CD8-positive, alpha-beta memory T cell (primary cell): ENCODE measurements at regions not wholly inside any gene's neighbourhood (a gene's known extent, or its start where the extent isn't known, plus 50 kb on each side); places are given as distances from the start of the nearest gene placed in this dataset.

Source experiments
- CTCF ChIA-PET: fragments of 350-600 bp; sonication (Branson Sonifier 250); formaldehyde crosslinking; loops from one replicate; lab custom pipeline; 2021; ENCODE audit warnings: antibody characterized with exemption; lab: Charles Lee
- POLR2A ChIA-PET: fragments of 350-600 bp; sonication (Branson Sonifier 250); formaldehyde crosslinking; loops from one replicate; lab custom pipeline; 2021; ENCODE audit warnings: antibody characterized with exemption; lab: Charles Lee
- DNase-seq, 5 donors: peaks; one replicate each; pipeline versions ENCODE4 v3.0.0 to v3.0.0-alpha.2; 2020 to 2022; ENCODE audit warnings: mixed read lengths in 1 of 5
- H3K27ac ChIP-seq: one replicate; pipeline ENCODE4 v1.7.0; 2013; ENCODE audit warnings: low read depth, mild to moderate bottlenecking, low read length, moderate library complexity
- H3K27me3 ChIP-seq: 2 replicates; pipeline ENCODE4 v1.7.0; 2013; ENCODE audit warnings: low read length, mild to moderate bottlenecking; ENCODE audit not compliant: insufficient read depth, poor library complexity, severe bottlenecking
- H3K36me3 ChIP-seq: 2 replicates; pipeline ENCODE4 v1.7.0; 2013; ENCODE audit warnings: mild to moderate bottlenecking, low read length, moderate library complexity; ENCODE audit not compliant: insufficient read depth
- H3K4me1 ChIP-seq: 2 replicates; pipeline ENCODE4 v1.7.0; 2013; ENCODE audit warnings: mild to moderate bottlenecking, low read length, moderate library complexity; ENCODE audit not compliant: insufficient read depth
- H3K4me3 ChIP-seq: 2 replicates; pipeline ENCODE4 v1.7.0; 2013; ENCODE audit warnings: mild to moderate bottlenecking, low read length
- H3K9me3 ChIP-seq: 2 replicates; pipeline ENCODE4 v1.7.0; 2013; ENCODE audit warnings: mild to moderate bottlenecking, low read length
- H3K27ac Mint-ChIP-seq, 8 donors: one replicate each; pipeline ENCODE4 v1.8.0; 2020 to 2021; ENCODE audit warnings: mixed read lengths in 8 of 8, mild to moderate bottlenecking in 6 of 8, inconsistent platforms in 3 of 8, moderate library complexity in 3 of 8
- H3K27me3 Mint-ChIP-seq, 2 donors: one replicate each; pipeline ENCODE4 v1.8.0; 2020 to 2021; ENCODE audit warnings: mixed read lengths in 2 of 2, mild to moderate bottlenecking in 1 of 2, moderate library complexity in 1 of 2
- H3K36me3 Mint-ChIP-seq, 3 donors: one replicate each; pipeline ENCODE4 v1.8.0; 2020 to 2021; ENCODE audit warnings: mixed read lengths in 3 of 3, inconsistent platforms in 1 of 3, mild to moderate bottlenecking in 1 of 3
- H3K4me1 Mint-ChIP-seq, 3 donors: one replicate each; pipeline ENCODE4 v1.8.0; 2020 to 2021; ENCODE audit warnings: mixed read lengths in 3 of 3, inconsistent platforms in 1 of 3, mild to moderate bottlenecking in 1 of 3
- H3K4me3 Mint-ChIP-seq, 7 donors: one replicate each; pipeline ENCODE4 v1.8.0; 2020 to 2021; ENCODE audit warnings: mixed read lengths in 7 of 7, mild to moderate bottlenecking in 6 of 7, moderate library complexity in 4 of 7, inconsistent platforms in 2 of 7
- H3K9me3 Mint-ChIP-seq, 5 donors: one replicate each; pipeline ENCODE4 v1.8.0; 2020 to 2022; ENCODE audit warnings: mixed read lengths in 5 of 5, mild to moderate bottlenecking in 3 of 5, moderate library complexity in 2 of 5, inconsistent platforms in 1 of 5

- Mint-ChIP-seq H3K27me3 (no peaks in the 10 kb centered on the region), H3K27ac (no peak overlapping the region), H3K9me3 (peaks cover 6 to 28% (median 8%) of the 10 kb centered on the region in 5 donors), H3K4me3 (no peak overlapping the region), H3K36me3 (no peaks in the 10 kb centered on the region), H3K4me1 (no peaks in the 10 kb centered on the region)
- no peak for DNase-seq
- H3K4me1 ChIP-seq, result no peaks in the 10 kb centered on the region
- no peak overlapping the region for H3K4me3 ChIP-seq
- ChIA-PET POLR2A (no interaction called here), CTCF (no interaction called here)
- H3K9me3 ChIP-seq, result no peaks in the 10 kb centered on the region
- H3K27ac ChIP-seq, result no peak overlapping the region
- no peaks in the 10 kb centered on the region for H3K36me3 ChIP-seq
- no peaks in the 10 kb centered on the region for H3K27me3 ChIP-seq
Observed at GRCh38 chr4:133403913-133404312, 254.8 kb downstream of the PCDH10 start.

GRCh38 chr4:133402616-133403015, 253.5 kb downstream of the PCDH10 start:
- no peaks in the 10 kb centered on the region for H3K4me1 ChIP-seq
- H3K36me3 Mint-ChIP-seq, result no peaks in the 10 kb centered on the region
- no peak overlapping the region for H3K27ac Mint-ChIP-seq
- H3K4me3 ChIP-seq, result no peak overlapping the region
- no peak overlapping the region for H3K4me3 Mint-ChIP-seq
- ChIA-PET CTCF (no interaction called here), POLR2A (no interaction called here)
- H3K9me3 Mint-ChIP-seq, result peaks cover 4 to 37% (median 9%) of the 10 kb centered on the region in 5 donors
- no peak overlapping the region for H3K27ac ChIP-seq
- no peaks in the 10 kb centered on the region for H3K36me3 ChIP-seq
- no peak for DNase-seq
- no peaks in the 10 kb centered on the region for H3K27me3 ChIP-seq
- no peaks in the 10 kb centered on the region for H3K27me3 Mint-ChIP-seq
- H3K9me3 ChIP-seq, result no peaks in the 10 kb centered on the region
- no peaks in the 10 kb centered on the region for H3K4me1 Mint-ChIP-seq

GRCh38 chr4:133394971-133395627, 246.0 kb downstream of the PCDH10 start:
- H3K27me3 Mint-ChIP-seq, result no peaks in the 10 kb centered on the region
- H3K4me3 Mint-ChIP-seq, result no peak overlapping the region
- Histone ChIP-seq H3K36me3 (no peaks in the 10 kb centered on the region), H3K4me1 (no peaks in the 10 kb centered on the region), H3K27me3 (no peaks in the 10 kb centered on the region), H3K9me3 (no peaks in the 10 kb centered on the region), H3K27ac (no peak overlapping the region), H3K4me3 (no peak overlapping the region)
- no peaks in the 10 kb centered on the region for H3K4me1 Mint-ChIP-seq
- no peak overlapping the region for H3K27ac Mint-ChIP-seq
- no peak for DNase-seq
- H3K9me3 Mint-ChIP-seq, result peaks cover 1 to 32% (median 7%) of the 10 kb centered on the region in 5 donors
- ChIA-PET CTCF (no interaction called here), POLR2A (no interaction called here)
- H3K36me3 Mint-ChIP-seq, result no peaks in the 10 kb centered on the region

- no peak overlapping the region for H3K27ac Mint-ChIP-seq
- ChIA-PET CTCF (no interaction called here), POLR2A (no interaction called here)
Observed at GRCh38 chr4:133390198-133390855, 241.2 kb downstream of the PCDH10 start.

GRCh38 chr4:133389029-133389428, 239.9 kb downstream of the PCDH10 start:
- no peak overlapping the region for H3K27ac Mint-ChIP-seq
- H3K4me3 ChIP-seq, result no peak overlapping the region
- DNase-seq, result no peak

More at GRCh38 chr4:133390198-133390855, 241.2 kb downstream of the PCDH10 start:
- Histone ChIP-seq H3K36me3 (no peaks in the 10 kb centered on the region), H3K27me3 (no peaks in the 10 kb centered on the region), H3K4me3 (no peak overlapping the region), H3K9me3 (no peaks in the 10 kb centered on the region), H3K27ac (no peak overlapping the region), H3K4me1 (no peaks in the 10 kb centered on the region)
- no peak overlapping the region for H3K4me3 Mint-ChIP-seq
- H3K27me3 Mint-ChIP-seq, result no peaks in the 10 kb centered on the region
- peaks cover 0 to 22% (median 3%) of the 10 kb centered on the region in 5 donors for H3K9me3 Mint-ChIP-seq
- no peaks in the 10 kb centered on the region for H3K36me3 Mint-ChIP-seq
- no peaks in the 10 kb centered on the region for H3K4me1 Mint-ChIP-seq
- DNase-seq, result no peak

GRCh38 chr4:133385161-133385954, 236.3 kb downstream of the PCDH10 start:
- no peak overlapping the region for H3K27ac Mint-ChIP-seq
- no peak overlapping the region for H3K4me3 Mint-ChIP-seq
- Histone ChIP-seq H3K9me3 (no peaks in the 10 kb centered on the region), H3K36me3 (no peaks in the 10 kb centered on the region), H3K27ac (no peak overlapping the region), H3K4me3 (no peak overlapping the region), H3K27me3 (no peaks in the 10 kb centered on the region), H3K4me1 (no peaks in the 10 kb centered on the region)
- CTCF ChIA-PET, result no interaction called here
- H3K36me3 Mint-ChIP-seq, result no peaks in the 10 kb centered on the region
- DNase-seq, result peak in 1 of 5 donors; percentile 21
- POLR2A ChIA-PET, result no interaction called here
- no peaks in the 10 kb centered on the region for H3K27me3 Mint-ChIP-seq
- no peaks in the 10 kb centered on the region for H3K4me1 Mint-ChIP-seq
- H3K9me3 Mint-ChIP-seq, result peaks cover 2 to 14% (median 6%) of the 10 kb centered on the region in 5 donors

More at GRCh38 chr4:133389029-133389428, 239.9 kb downstream of the PCDH10 start:
- Histone ChIP-seq H3K4me1 (no peaks in the 10 kb centered on the region), H3K36me3 (no peaks in the 10 kb centered on the region), H3K27ac (no peak overlapping the region), H3K27me3 (no peaks in the 10 kb centered on the region), H3K9me3 (no peaks in the 10 kb centered on the region)
- Mint-ChIP-seq H3K36me3 (no peaks in the 10 kb centered on the region), H3K4me1 (no peaks in the 10 kb centered on the region), H3K27me3 (no peaks in the 10 kb centered on the region), H3K4me3 (no peak overlapping the region), H3K9me3 (peaks cover 0 to 16% (median 3%) of the 10 kb centered on the region in 5 donors)
- CTCF ChIA-PET, result no interaction called here
- POLR2A ChIA-PET, result no interaction called here

- Histone ChIP-seq H3K9me3 (no peaks in the 10 kb centered on the region), H3K27me3 (no peaks in the 10 kb centered on the region), H3K36me3 (no peaks in the 10 kb centered on the region), H3K4me1 (no peaks in the 10 kb centered on the region), H3K4me3 (no peak overlapping the region), H3K27ac (no peak overlapping the region)
- H3K4me3 Mint-ChIP-seq, result no peak overlapping the region
- H3K4me1 Mint-ChIP-seq, result no peaks in the 10 kb centered on the region
- CTCF ChIA-PET, result no interaction called here
- DNase-seq, result no peak
- H3K27ac Mint-ChIP-seq, result no peak overlapping the region
- no peaks in the 10 kb centered on the region for H3K27me3 Mint-ChIP-seq
- H3K36me3 Mint-ChIP-seq, result peaks cover 0 to 4% (median 0%) of the 10 kb centered on the region in 3 donors
- POLR2A ChIA-PET, result no interaction called here
- H3K9me3 Mint-ChIP-seq, result peaks cover 2 to 28% (median 18%) of the 10 kb centered on the region in 5 donors
Observed at GRCh38 chr4:133379681-133380438, 230.8 kb downstream of the PCDH10 start.
